ENCODE measurements at regions not wholly inside any gene's neighbourhood (a gene's known extent, or its start where the extent isn't known, plus 50 kb on each side); places are given as distances from the start of the nearest gene placed in this dataset.

- no peaks in the 10 kb centered on the region for H3K9me3 ChIP-seq (ENCODE audit: control extremely low read depth in 1 of 3, control insufficient read depth in 2 of 3, insufficient read depth in 1 of 3, low read length in 2 of 3)
- no peak overlapping the region for H3K4me3 Mint-ChIP-seq
- H3K4me3 ChIP-seq (ENCODE audit: control extremely low read depth in 1 of 5, extremely low read depth in 1 of 5, insufficient read depth in 1 of 5, low read depth in 2 of 5, low read length in 4 of 5), result no peak overlapping the region
- no peak for TF ChIP-seq EZH2 (IDR thresholded peaks at IDR 0.05; ENCODE audit: borderline replicate concordance, insufficient read depth, low read depth, low read length, poor library complexity, severe bottlenecking)
- TF ChIP-seq, protein P1, sequence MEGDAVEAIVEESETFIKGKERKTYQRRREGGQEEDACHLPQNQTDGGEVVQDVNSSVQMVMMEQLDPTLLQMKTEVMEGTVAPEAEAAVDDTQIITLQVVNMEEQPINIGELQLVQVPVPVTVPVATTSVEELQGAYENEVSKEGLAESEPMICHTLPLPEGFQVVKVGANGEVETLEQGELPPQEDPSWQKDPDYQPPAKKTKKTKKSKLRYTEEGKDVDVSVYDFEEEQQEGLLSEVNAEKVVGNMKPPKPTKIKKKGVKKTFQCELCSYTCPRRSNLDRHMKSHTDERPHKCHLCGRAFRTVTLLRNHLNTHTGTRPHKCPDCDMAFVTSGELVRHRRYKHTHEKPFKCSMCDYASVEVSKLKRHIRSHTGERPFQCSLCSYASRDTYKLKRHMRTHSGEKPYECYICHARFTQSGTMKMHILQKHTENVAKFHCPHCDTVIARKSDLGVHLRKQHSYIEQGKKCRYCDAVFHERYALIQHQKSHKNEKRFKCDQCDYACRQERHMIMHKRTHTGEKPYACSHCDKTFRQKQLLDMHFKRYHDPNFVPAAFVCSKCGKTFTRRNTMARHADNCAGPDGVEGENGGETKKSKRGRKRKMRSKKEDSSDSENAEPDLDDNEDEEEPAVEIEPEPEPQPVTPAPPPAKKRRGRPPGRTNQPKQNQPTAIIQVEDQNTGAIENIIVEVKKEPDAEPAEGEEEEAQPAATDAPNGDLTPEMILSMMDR (IDR thresholded peaks at IDR 0.05), result no peak
- no peaks in the 10 kb centered on the region for H3K79me2 ChIP-seq (ENCODE audit: control insufficient read depth, insufficient read depth, low read length)
- no peak overlapping the region for H3K27ac Mint-ChIP-seq
- H3K4me1 ChIP-seq (ENCODE audit: control insufficient read depth in 2 of 2, insufficient read depth in 2 of 2, low read length in 2 of 2), result no peaks in the 10 kb centered on the region
- no peaks in the 10 kb centered on the region for H3K36me3 ChIP-seq (replicated peaks in 1 of 2; ENCODE audit: control extremely low read depth in 1 of 2, control insufficient read depth in 1 of 2, extremely low read depth in 1 of 2, insufficient read depth in 2 of 2, low read length in 1 of 2)
- H3K4me1 Mint-ChIP-seq, result no peaks in the 10 kb centered on the region
- no peaks in the 10 kb centered on the region for H3K27me3 ChIP-seq (replicated peaks in 1 of 4; ENCODE audit: control extremely low read depth in 1 of 4, control insufficient read depth in 3 of 4, insufficient read depth in 4 of 4, low read length in 3 of 4)
- H3K4me2 ChIP-seq (replicated peaks; ENCODE audit: low read depth, low read length, poor library complexity, severe bottlenecking), result no peak overlapping the region
- H3K9me3 Mint-ChIP-seq (ENCODE audit: insufficient read depth), result no peaks in the 10 kb centered on the region
- 100% methylated on average over 4 of the region's 7 CpGs for WGBS (ENCODE audit: insufficient coverage)
- intact Hi-C loops (cut with micrococcal nuclease), result no loop called here
- no peak overlapping the region for H2AFZ ChIP-seq (ENCODE audit: insufficient read depth, low read depth, low read length, poor library complexity, severe bottlenecking)
- no peak for ATAC-seq (ENCODE audit: low read depth)
- no peak overlapping the region for H3K9ac ChIP-seq (ENCODE audit: low read length)
- H3K27me3 Mint-ChIP-seq, result no peaks in the 10 kb centered on the region
- H4K20me1 ChIP-seq (ENCODE audit: control insufficient read depth, insufficient read depth, low read length, poor library complexity, severe bottlenecking), result no peaks in the 10 kb centered on the region
- no peak overlapping the region for H3K27ac ChIP-seq (ENCODE audit: low read length in 2 of 2)
- ChIA-PET POLR2A (no interaction called here), CTCF (no interaction called here)
- no peak for DNase-seq
Measured at GRCh38 chr5:9790276-9790675, 160.1 kb upstream of the TAS2R1 start.

DNA sequence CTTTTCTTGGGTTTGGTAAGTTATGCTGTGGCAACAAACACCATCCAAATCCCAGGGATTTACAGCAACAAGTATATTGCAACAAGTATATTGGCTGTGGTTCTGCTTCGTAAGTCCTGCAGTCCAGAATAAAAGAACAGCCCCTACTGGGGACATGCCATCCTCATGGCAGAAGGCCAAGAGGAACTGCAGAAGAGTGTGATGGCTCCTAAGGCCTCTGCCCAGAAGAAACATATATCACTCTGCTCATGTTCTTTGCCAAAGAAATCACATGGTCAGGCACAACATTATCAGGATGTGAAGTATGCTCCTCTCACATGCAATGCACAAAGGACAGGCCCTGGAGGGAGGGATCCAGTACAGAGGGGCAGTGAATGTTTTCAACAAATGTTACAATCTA lies 159.6 kb upstream of the TAS2R1 start:
- ChIA-PET CTCF (no interaction called here), POLR2A (no interaction called here)
- TF ChIP-seq, protein P1 (IDR thresholded peaks at IDR 0.05), result no peak
- no peak for TF ChIP-seq EZH2 (IDR thresholded peaks at IDR 0.05; ENCODE audit: borderline replicate concordance, insufficient read depth, low read depth, low read length, poor library complexity, severe bottlenecking)

More for the DNA sequence above, 159.6 kb upstream of the TAS2R1 start:
- Histone ChIP-seq H3K4me1 (ENCODE audit: control insufficient read depth in 2 of 2, insufficient read depth in 2 of 2, low read length in 2 of 2) (no peaks in the 10 kb centered on the region), H2AFZ (ENCODE audit: insufficient read depth, low read depth, low read length, poor library complexity, severe bottlenecking) (no peak overlapping the region), H3K27ac (ENCODE audit: low read length in 2 of 2) (no peak overlapping the region), H3K4me3 (ENCODE audit: control extremely low read depth in 1 of 5, extremely low read depth in 1 of 5, insufficient read depth in 1 of 5, low read depth in 2 of 5, low read length in 4 of 5) (no peak overlapping the region), H3K27me3 (replicated peaks in 1 of 4; ENCODE audit: control extremely low read depth in 1 of 4, control insufficient read depth in 3 of 4, insufficient read depth in 4 of 4, low read length in 3 of 4) (no peaks in the 10 kb centered on the region), H3K4me2 (replicated peaks; ENCODE audit: low read depth, low read length, poor library complexity, severe bottlenecking) (no peak overlapping the region), H3K36me3 (replicated peaks in 1 of 2; ENCODE audit: control extremely low read depth in 1 of 2, control insufficient read depth in 1 of 2, extremely low read depth in 1 of 2, insufficient read depth in 2 of 2, low read length in 1 of 2) (no peaks in the 10 kb centered on the region), H3K9me3 (ENCODE audit: control extremely low read depth in 1 of 3, control insufficient read depth in 2 of 3, insufficient read depth in 1 of 3, low read length in 2 of 3) (no peaks in the 10 kb centered on the region), H4K20me1 (ENCODE audit: control insufficient read depth, insufficient read depth, low read length, poor library complexity, severe bottlenecking) (no peaks in the 10 kb centered on the region), H3K79me2 (ENCODE audit: control insufficient read depth, insufficient read depth, low read length) (no peaks in the 10 kb centered on the region), H3K9ac (ENCODE audit: low read length) (no peak overlapping the region)
- no peak overlapping the region for H3K4me3 Mint-ChIP-seq
- no peaks in the 10 kb centered on the region for H3K4me1 Mint-ChIP-seq
- no peaks in the 10 kb centered on the region for H3K9me3 Mint-ChIP-seq (ENCODE audit: insufficient read depth)
- DNase-seq (no peak), ATAC-seq (ENCODE audit: low read depth) (no peak)
- 33% methylated on average over 1 of the region's 1 CpG for WGBS (ENCODE audit: insufficient coverage)
- intact Hi-C loops (cut with micrococcal nuclease), result no loop called here
- no peak overlapping the region for H3K27ac Mint-ChIP-seq
- H3K27me3 Mint-ChIP-seq, result no peaks in the 10 kb centered on the region

All from B cell (primary cell).